NCI-H2171 (cell line): ENCODE measurements at regions not wholly inside any gene's neighbourhood (a gene's known extent, or its start where the extent isn't known, plus 50 kb on each side); places are given as distances from the start of the nearest gene placed in this dataset.
"Not testable (repeated sequence)": the region's sequence is repeated elsewhere in the genome, so short reads cannot be mapped to it uniquely, and the experiment has no call there.

Source experiments
- DNase-seq: peaks from one replicate; lab custom pipeline; 2025; lab: John Stamatoyannopoulos, UW

DNA sequence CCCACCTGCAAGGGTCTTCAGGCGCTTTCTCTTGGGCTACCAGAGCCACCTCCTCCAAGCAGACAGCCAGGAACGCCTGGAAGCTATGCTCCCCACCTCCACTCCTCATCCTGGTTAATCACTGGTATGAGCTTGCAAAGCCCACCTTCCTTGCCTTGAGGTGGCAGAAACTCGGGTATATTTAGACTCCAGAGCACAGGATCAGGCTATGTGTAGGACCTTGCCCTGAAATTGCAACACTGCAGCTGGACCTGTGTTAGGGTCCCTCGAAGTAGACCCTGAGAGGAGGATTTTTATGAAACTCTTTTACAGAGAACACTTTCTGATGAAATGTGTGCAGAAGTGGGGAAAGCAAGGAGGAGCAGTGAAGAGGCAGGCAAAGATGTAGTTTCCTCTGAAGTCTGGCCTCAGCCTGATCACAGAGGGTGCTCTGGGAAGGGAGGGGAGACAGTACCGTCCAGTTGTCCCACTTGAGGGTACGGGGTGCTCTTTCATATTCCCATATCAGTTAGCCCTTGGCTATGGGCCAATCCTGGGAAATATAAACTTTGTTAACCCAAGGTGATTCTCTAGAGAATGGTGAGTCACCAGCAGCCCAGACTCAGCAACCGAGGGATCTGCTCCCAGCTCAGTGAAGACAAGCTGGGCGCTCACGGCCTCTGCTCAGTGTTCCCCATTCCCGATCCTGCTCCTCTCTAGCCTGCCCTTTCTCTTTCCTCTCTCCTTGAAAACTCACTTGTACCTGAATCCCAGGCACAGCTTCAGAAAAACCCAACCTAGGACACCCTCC, 157.9 kb downstream of the UQCRFS1 start:
- DNase-seq: no peak

GRCh38 chr19:29048873-29049272, 164.1 kb downstream of the UQCRFS1 start:
- DNase-seq: no peak

GRCh38 chr19:29045679-29046254, 167.2 kb downstream of the UQCRFS1 start:
- DNase-seq: no peak

- no peak for DNase-seq
Measured at GRCh38 chr19:29044037-29044436, 168.9 kb downstream of the UQCRFS1 start.

DNA sequence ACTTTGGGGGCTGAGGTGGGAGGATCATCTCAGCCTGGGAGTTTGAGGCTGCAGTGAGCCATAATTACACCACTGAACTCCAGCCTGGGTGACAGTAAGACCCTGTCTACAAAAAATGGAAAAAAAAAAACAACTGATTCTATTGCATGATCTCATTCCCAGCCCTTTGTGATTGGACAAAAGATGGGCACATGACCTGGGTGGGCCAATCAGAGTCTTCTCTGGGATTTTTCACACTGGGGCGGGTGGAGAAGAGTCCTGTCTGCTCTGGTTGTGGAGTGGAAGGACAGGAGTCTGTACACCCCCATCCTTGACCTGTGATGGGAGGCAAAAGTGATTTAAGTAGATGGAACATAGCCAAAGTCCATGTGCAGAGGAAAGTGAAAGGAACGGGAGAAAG, 170.5 kb downstream of the UQCRFS1 start:
- no peak for DNase-seq

- no peak for DNase-seq
Measured at GRCh38 chr19:29040951-29041350, 172.0 kb downstream of the UQCRFS1 start.

DNA sequence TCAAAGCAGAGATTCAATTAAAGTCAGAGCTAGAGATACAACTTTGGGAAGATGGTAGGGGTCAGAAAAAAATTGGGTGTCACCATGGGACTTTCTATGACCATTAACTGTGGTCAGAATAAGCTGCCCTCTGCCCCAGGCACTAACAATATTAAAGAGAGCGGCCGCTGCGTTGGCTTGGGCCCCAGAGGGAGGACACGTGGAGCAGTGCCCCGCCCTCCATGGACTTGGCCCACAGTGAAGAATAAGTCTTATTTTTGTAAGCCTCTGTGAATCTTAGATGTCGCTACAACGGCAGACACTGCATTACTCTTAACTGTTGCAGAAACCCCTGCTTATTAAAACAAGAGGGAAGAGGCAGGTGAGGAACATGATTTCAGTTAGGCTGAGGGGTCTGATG, 172.7 kb downstream of the UQCRFS1 start:
- DNase-seq: no peak

GRCh38 chr19:29039036-29039435, 173.9 kb downstream of the UQCRFS1 start:
- not testable (repeated sequence) for DNase-seq

GRCh38 chr19:29031216-29031615, 181.7 kb downstream of the UQCRFS1 start:
- DNase-seq: no peak

- DNase-seq: no peak
Measured at GRCh38 chr19:29029268-29029958, 183.5 kb downstream of the UQCRFS1 start.

GRCh38 chr19:29022599-29022998, 190.4 kb downstream of the UQCRFS1 start:
- no peak for DNase-seq

DNA sequence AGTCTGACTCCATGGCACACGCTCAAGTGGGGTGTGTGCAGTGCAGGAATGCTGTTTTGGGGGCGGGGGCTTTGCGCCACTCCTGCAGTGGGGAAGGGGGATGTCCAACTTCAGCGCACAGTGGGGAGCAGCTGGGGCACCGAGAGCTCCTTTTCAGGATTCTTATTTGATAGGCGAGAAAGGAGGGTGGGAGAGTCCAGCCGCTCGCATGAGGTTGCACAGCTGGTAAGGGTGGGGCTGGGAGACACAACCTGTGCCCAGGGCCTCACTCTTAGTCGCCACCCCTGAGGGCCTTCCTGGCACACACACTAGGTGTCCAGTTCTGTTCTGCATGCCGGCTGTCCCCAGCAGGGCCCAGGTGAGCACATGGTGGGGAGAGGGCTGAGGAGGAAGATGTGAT, 190.8 kb downstream of the UQCRFS1 start:
- DNase-seq: no peak

DNA sequence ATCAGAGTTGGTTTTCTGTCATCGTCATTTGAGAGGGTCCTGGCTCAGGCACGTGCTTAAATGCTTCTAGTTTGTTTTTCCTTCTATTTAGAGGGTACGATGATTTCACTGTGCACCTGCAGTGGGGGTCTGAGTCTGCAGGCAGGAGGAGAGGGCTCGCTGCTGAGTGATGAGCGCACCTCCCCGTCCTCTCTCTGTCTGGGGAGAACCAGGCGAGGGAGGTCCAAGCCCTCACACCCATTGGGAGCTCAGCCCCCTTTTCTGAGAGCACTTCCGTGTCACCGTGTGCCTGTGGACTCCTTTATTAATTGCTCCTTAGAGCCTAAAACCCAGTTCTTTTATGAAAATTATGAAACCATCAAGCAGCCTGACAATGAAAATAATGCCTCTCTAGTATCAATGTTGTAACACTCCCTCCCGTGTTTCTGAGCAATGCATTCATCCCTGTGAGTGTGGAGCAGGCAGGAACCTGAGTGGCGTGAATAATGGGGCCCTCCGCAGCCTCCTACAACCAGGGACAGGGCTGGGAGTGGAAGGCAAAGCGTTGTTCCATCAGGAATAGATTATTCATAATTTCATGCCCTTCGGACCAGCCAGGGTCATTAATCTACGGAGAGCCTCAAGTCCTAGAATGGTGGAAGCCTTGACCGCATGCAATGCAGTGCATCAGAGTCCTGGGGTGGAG, 191.6 kb downstream of the UQCRFS1 start:
- no peak for DNase-seq

DNA sequence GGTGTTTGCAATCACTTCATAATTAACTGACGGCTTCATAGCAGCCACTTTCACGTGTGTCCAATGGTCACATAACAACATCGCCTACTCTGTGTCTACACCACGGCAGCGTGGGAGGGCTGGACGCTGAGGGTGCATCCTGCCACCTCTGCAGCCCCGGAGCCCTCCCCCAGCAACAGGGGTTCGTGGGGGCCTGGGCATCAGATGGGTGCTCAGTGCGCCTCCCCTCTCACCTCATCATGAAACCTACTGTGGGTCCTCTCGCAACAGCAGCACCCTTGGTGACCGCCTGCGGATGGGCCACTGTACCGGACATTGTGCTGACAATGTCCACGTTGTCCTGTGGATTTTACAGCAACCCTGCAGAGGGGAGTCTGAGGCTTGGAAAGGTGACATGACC, 193.5 kb downstream of the UQCRFS1 start:
- no peak for DNase-seq

GRCh38 chr19:29018542-29018941, 194.4 kb downstream of the UQCRFS1 start:
- no peak for DNase-seq

- DNase-seq: no peak
Measured at GRCh38 chr19:29017788-29018187, 195.2 kb downstream of the UQCRFS1 start.

DNA sequence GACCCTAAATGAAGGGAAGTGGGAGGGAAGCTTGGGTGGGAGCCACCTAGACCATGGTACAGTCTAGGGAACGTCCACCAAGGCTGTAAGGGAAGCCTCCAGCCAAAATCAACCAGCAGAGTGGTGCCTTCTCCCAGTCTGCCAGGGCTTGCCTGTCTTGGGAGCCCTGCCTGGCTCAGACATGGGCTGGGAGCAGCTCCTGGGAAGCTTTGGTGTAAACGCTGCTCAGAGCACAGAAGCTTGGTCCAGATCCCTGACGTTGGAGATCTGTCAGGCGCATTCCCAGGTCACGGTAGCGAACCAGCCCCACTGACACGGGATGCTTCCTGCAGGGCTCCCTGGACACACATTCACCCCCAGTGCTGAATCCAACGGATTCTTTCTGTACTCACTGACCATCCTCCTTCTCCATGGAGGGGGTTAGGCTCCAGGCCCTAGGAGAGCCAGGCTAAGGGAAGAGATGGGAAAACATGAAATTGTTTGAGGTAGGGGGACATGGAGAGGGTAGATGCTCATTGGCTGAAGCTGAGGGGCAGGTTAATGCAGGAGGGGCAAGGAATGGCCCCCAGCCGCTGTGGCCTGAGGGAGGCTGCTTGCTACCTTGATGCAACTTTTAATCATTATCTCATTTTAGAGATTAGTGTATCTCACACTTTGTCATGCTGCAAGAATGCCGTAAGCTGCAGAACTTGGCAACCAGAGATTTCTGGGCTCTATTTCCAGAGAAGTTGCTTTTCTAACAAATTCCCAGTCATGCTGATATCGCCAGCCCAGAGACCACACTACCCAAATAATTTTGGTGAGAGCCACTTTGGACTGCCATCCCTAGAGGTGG, 195.8 kb downstream of the UQCRFS1 start:
- no peak for DNase-seq

GRCh38 chr19:29016353-29016752, 196.6 kb downstream of the UQCRFS1 start:
- no peak for DNase-seq

DNA sequence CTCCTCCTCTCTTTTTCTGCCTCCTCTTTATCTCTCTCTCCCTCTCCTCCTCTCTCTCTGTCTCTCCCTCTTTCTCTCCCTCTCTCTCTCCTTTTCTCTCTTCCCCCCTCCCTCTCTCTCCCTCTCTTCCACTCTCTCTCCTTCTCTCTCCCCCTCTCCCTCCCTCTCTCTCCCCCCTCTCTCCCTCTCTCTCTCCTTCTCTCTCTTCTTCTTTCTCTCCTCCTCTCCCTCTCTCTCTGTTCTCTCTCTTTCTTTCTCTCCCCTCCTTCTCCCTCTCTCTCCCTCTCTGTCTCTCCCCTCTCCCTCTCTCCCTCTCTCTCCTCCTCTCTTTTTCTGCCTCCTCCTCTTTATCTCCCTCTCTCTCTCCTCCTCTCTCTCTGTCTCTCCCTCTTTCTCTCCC, 197.4 kb downstream of the UQCRFS1 start:
- DNase-seq: no peak

GRCh38 chr19:29014857-29015436, 198.0 kb downstream of the UQCRFS1 start:
- DNase-seq: no peak

DNA sequence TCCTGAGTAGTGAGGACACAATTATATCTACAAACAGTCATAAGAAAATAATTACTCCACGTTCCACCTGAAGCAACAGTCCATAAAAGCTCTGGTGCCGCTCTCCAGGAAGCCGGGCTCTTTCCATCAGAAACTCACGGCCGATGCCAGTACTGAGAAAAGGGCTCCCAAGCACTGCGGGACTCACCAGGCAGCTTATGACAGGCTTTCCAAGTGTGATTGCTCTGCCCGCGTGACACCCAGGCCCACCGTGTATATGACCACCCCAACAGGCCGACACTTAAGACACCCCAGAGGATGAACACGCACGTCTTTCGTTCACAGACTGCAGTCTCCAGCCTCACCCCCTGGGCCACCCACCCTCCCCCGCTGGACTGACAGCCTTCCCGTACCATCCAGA, 199.0 kb downstream of the UQCRFS1 start:
- DNase-seq: no peak
